NT2/D1 (cell line): ENCODE measurements at regions not wholly inside any gene's neighbourhood (a gene's known extent, or its start where the extent isn't known, plus 50 kb on each side); places are given as distances from the start of the nearest gene placed in this dataset.

ENCODE experiments used
- SUZ12 ChIP-seq: IDR thresholded peaks from 2 replicates; pipeline ENCODE4 v1.6.1; 2011; ENCODE audit not compliant: insufficient read length, insufficient read depth; ENCODE audit errors: extremely low read depth
- ZNF274 ChIP-seq: IDR thresholded peaks from 2 replicates; pipeline ENCODE4 v1.6.1; 2011; ENCODE audit warnings: mild to moderate bottlenecking, low read depth, low read length

DNA sequence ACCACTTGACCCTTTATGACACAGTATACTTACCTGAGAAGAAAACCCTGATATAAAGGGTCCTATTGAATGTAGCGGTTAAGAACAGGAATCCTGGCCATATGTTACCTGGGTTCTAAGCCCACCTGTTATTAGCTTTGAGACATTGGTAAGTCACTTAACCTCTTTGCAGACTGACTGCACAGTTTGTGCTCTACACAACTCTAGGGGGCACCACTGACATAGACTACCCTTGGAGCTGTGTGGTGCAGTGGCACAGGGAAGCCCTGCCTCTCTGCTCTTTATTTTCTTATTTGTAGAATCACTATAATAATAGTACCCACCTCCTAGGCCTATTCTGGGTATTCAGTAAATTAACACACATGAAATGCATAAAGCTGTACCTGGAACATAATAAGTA lies 165.6 kb downstream of the C1orf94 start:
- TF ChIP-seq ZNF274, result no peak
- no peak for TF ChIP-seq SUZ12
